ENCODE measurements at regions not wholly inside any gene's neighbourhood (a gene's known extent, or its start where the extent isn't known, plus 50 kb on each side); places are given as distances from the start of the nearest gene placed in this dataset.

DNA sequence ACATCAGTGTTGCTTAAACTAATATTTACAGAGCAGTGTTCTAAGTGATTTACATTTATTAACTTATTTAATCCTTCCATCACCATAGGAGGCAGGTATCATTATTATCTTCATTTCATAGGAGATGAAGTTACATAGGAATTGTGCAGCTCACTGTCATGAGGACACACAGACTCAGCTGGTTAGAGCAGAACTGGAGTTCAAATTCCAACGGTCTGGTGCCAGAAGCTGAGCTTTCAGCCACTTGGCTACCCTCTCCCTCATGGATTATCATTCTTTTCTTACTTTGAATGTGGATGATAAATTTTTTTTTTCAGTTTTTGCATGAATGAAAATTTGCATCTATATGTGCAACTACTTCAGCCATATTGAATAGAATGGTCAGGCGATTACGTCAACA, 86.0 kb upstream of the LRIG1 start:
- Histone ChIP-seq H3K4me3 (no peak overlapping the region), H3K9me3 (no peaks in the 10 kb centered on the region), H3K27ac (no peak overlapping the region), H3K36me3 (no peaks in the 10 kb centered on the region), H3K27me3 (no peaks in the 10 kb centered on the region), H3K4me1 (no peaks in the 10 kb centered on the region)
- ATAC-seq = no peak
- no peak for DNase-seq
- intact Hi-C loops (cut with DNase I; ENCODE audit: low total_unique reads) (no loop called here), in situ Hi-C loops (cut with MboI; ENCODE audit: low sequenced_read_pairs in 4 of 4) (no loop called here)
- TF ChIP-seq POLR2A (IDR thresholded peaks at IDR 0.05) = no peak
- TF ChIP-seq, protein P1, sequence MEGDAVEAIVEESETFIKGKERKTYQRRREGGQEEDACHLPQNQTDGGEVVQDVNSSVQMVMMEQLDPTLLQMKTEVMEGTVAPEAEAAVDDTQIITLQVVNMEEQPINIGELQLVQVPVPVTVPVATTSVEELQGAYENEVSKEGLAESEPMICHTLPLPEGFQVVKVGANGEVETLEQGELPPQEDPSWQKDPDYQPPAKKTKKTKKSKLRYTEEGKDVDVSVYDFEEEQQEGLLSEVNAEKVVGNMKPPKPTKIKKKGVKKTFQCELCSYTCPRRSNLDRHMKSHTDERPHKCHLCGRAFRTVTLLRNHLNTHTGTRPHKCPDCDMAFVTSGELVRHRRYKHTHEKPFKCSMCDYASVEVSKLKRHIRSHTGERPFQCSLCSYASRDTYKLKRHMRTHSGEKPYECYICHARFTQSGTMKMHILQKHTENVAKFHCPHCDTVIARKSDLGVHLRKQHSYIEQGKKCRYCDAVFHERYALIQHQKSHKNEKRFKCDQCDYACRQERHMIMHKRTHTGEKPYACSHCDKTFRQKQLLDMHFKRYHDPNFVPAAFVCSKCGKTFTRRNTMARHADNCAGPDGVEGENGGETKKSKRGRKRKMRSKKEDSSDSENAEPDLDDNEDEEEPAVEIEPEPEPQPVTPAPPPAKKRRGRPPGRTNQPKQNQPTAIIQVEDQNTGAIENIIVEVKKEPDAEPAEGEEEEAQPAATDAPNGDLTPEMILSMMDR (IDR thresholded peaks at IDR 0.05 in 4 of 5, conservative IDR thresholded peaks at IDR 0.05 in 1 of 5) = no peak

DNA sequence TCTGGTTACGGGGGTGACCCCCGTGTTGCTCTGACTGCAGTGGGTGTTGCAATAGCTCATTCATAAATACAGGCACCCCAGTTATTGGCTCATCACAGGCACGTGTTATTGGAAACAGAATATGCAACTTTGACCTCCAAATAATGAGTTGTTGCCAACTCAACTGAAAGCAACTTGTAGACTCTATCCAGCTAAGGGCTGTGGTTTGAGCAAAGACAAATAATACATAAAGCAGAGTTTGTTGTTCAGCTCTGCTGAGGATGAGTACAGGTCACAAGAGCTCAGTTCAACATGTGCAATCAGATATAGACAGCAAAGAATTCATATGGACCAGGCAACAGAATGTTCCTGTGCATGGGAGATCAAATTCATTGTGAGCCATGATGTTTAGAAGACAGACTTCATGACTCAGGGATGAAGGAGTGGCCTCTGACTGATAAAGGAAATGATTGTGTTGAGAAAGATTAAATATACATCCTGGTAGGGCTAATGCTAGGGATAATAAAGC, 87.6 kb upstream of the LRIG1 start:
- peaks cover 0 to 3% (median 0%) of the 10 kb centered on the region in 3 donors for H3K27me3 ChIP-seq
- no peak overlapping the region for H3K4me3 ChIP-seq
- H3K27ac ChIP-seq = no peak overlapping the region
- H3K9me3 ChIP-seq = no peaks in the 10 kb centered on the region
- DNase-seq = no peak
- no peak for ATAC-seq
- intact Hi-C loops (cut with DNase I; ENCODE audit: low total_unique reads) = no loop called here
- no peaks in the 10 kb centered on the region for H3K4me1 ChIP-seq
- H3K36me3 ChIP-seq = no peaks in the 10 kb centered on the region
- TF ChIP-seq, protein P1 (IDR thresholded peaks at IDR 0.05 in 4 of 5, conservative IDR thresholded peaks at IDR 0.05 in 1 of 5) = no peak
- no peak for TF ChIP-seq POLR2A (IDR thresholded peaks at IDR 0.05)
- in situ Hi-C loops (cut with MboI; ENCODE audit: low sequenced_read_pairs in 4 of 4) = no loop called here

DNA sequence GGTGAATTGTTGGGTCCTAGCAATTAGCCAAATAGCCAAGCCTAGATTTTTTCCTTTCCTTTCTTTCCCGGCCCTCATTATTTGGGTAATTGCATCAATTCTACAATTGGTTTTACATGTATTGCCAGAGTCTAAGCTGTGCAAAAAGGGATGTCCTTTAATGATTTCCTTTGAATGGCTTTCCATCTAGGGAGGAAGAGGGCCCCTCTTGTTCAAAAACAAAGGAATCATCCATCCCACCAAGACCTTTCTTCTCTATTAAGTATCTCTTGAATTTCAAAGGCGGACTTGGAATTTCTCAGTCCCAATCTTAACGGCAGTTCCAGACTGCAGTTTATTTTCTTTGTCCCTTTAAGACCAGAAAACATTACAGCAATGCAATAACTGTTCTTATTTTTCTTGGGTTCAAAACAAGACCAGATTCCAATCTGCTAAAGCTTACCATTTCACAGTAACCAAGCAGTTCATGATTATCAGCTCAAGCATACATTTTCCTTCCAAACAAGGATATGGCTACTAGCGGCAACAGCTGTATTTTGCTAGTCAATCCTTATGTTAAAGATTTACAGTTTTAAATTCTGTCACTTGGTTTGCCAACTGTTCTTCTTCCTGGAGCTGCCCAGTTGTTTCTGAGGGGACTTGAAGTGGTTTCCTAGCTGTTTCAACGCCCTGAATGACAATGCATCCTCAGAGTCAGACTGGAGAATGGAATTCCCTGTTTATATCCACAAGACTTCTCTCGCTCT, 91.4 kb upstream of the LRIG1 start:
- no peaks in the 10 kb centered on the region for H3K4me1 ChIP-seq
- no peak overlapping the region for H3K27ac ChIP-seq
- no peaks in the 10 kb centered on the region for H3K9me3 ChIP-seq
- H3K27me3 ChIP-seq = peaks cover 0 to 3% (median 0%) of the 10 kb centered on the region in 3 donors
- no peak for DNase-seq
- intact Hi-C loops (cut with DNase I; ENCODE audit: low total_unique reads) = no loop called here
- no peak overlapping the region for H3K4me3 ChIP-seq
- no peak for ATAC-seq
- H3K36me3 ChIP-seq = no peaks in the 10 kb centered on the region
- in situ Hi-C loops (cut with MboI; ENCODE audit: low sequenced_read_pairs in 4 of 4) = no loop called here
- TF ChIP-seq POLR2A (IDR thresholded peaks at IDR 0.05) = no peak
- TF ChIP-seq, protein P1 (IDR thresholded peaks at IDR 0.05 in 4 of 5, conservative IDR thresholded peaks at IDR 0.05 in 1 of 5) = no peak

- DNase-seq = no peak
- in situ Hi-C loops (cut with MboI; ENCODE audit: low sequenced_read_pairs in 4 of 4) (no loop called here), intact Hi-C loops (cut with DNase I; ENCODE audit: low total_unique reads) (no loop called here)
- Histone ChIP-seq H3K36me3 (no peaks in the 10 kb centered on the region), H3K4me3 (no peak overlapping the region), H3K4me1 (peaks cover 0 to 3% of the 10 kb centered on the region in 2 donors), H3K27ac (no peak overlapping the region), H3K9me3 (no peaks in the 10 kb centered on the region), H3K27me3 (peaks cover 0 to 3% (median 0%) of the 10 kb centered on the region in 3 donors)
- ATAC-seq = no peak
- TF ChIP-seq, protein P1 (IDR thresholded peaks at IDR 0.05 in 4 of 5, conservative IDR thresholded peaks at IDR 0.05 in 1 of 5) = no peak
- TF ChIP-seq POLR2A (IDR thresholded peaks at IDR 0.05) = no peak
Observed at GRCh38 chr3:66592927-66593625, 92.3 kb upstream of the LRIG1 start.

All from gastrocnemius medialis (tissue), 4 donors.